ENCODE measurements at regions not wholly inside any gene's neighbourhood (a gene's known extent, or its start where the extent isn't known, plus 50 kb on each side); places are given as distances from the start of the nearest gene placed in this dataset.

GRCh38 chr11:113602483-113602882 lies 103.6 kb downstream of the TMPRSS5 start:
- TF ChIP-seq CTCF (IDR thresholded peaks at IDR 0.05): no peak
- no peak for TF ChIP-seq POLR2AphosphoS5 (IDR thresholded peaks at IDR 0.05; ENCODE audit: insufficient read depth in 1 of 2, low read depth in 1 of 2)
- TF ChIP-seq POLR2A (IDR thresholded peaks at IDR 0.05): no peak

Data from vagina (tissue), 2 donors.